ENCODE measurements at regions not wholly inside any gene's neighbourhood (a gene's known extent, or its start where the extent isn't known, plus 50 kb on each side); places are given as distances from the start of the nearest gene placed in this dataset.
"Not testable (repeated sequence)": the region's sequence is repeated elsewhere in the genome, so short reads cannot be mapped to it uniquely, and the experiment has no call there.

GRCh38 chr14:83126076-83126475, 1592.4 kb upstream of the SEL1L start:
- no peak for DNase-seq

- DNase-seq, result no peak
These were observed 1595.1 kb upstream of the SEL1L start for GRCh38 chr14:83128783-83129182.

GRCh38 chr14:83129496-83129895, 1595.8 kb upstream of the SEL1L start:
- no peak for DNase-seq

DNA sequence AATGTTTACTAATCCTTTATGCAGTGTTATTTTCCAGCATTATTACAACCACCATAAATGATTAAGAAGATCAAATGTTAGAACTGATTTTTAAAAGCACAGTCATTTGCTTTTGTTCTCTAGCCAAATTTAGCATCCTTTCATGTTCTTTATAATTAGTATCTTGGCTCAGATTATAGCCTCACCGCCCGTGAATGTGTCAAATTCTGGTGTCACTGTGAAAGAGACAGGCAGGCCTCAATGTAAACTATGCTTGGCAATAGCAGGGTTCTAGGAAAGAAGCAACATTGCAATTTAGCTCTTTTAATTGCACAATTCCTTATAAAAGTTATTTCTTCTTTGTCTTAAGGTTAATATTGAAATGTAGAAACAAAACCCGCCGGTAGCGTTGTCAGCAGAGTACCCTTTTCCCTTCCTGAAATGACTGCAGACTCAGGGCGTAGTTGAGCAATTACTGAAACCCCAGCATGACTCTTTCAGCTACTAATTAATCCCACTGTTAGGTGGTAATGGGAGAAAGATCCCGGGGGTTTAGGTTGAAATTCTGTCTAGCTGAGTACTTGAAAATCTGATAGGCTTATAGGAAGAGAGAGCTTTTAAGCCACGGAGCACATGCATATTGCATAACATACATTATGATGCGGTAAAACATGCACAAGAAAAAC, 1600.5 kb upstream of the SEL1L start:
- no peak for DNase-seq

DNA sequence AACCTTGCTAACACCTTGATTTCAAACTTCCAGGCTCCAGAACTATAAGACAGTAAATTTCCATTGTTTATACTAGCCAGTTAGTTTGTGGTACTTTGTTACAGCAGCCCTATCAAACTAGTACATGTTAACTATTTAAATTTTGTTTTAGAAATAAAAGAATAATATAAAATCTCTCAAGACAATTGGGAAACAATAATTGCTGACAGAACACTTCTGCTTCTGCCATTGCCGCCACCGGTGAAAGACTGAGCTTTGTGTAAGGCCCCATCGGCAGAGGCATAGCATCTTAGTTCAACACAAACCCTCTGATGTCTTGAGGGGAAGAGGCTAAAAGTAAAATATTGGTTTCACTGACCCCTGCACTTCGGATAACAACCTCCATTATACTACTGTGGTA, 1607.1 kb upstream of the SEL1L start:
- no peak for DNase-seq

GRCh38 chr14:83147006-83147405, 1613.4 kb upstream of the SEL1L start:
- no peak for DNase-seq

DNA sequence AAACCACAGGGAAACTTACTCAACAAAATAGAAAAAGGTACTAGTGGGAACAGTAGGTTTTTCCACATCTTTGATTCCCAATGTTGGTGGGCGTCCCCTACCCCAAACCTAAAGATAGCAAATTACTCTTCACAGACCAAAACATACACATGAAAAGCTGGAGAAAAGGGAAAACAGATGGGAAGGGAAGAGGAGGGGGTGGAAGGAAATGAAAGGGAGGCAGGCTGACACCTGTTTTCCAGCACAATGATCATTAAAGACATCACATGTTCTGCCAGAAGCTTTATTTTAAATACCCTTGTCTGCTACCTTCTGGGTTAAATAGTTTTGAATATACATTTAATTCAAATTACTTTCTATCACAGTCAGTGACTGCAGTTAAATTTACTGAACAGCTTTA, 1617.9 kb upstream of the SEL1L start:
- DNase-seq, result no peak

GRCh38 chr14:83153081-83153480, 1619.4 kb upstream of the SEL1L start:
- no peak for DNase-seq

- DNase-seq, result no peak
These were observed 1628.8 kb upstream of the SEL1L start for GRCh38 chr14:83162361-83162929.

DNA sequence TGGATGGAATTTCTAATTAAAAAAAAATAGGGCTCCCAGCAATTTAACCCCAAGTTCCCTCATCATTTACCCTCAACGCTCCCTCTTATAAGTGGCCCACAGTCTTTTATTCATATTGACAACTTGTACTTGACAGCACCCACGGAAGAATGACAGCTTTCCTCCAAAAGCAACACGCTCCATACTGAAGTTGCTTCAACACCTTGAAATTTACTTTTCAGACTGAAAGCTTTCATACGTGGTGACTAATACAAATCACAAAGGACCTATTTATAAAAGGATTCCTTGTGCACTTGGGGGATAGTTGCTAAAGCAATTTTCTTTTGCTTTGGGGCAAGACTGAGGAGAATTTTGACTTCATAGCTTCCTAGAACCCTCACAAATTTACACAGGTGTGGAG, 1629.4 kb upstream of the SEL1L start:
- no peak for DNase-seq

- no peak for DNase-seq
These were observed 1630.4 kb upstream of the SEL1L start for GRCh38 chr14:83164016-83164415.

DNA sequence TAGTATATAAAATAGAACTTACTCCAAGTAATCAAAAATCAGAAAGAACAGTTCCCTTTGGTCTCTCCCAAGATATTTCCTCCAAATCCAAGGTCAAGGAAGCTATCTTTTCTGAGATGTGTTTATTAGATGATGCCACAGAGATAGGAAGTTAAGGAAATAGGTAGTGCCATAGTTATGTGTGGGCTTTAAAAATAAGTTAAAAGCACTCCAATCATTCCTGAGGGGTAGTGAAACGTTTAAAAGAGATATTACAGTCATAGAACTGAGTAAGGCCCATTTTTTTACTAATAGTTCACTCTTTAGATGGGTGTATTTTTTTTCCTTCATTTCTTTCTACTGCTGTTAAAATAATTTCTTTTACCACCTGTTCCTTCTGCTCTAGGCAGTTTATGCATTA, 1630.9 kb upstream of the SEL1L start:
- DNase-seq, result no peak

DNA sequence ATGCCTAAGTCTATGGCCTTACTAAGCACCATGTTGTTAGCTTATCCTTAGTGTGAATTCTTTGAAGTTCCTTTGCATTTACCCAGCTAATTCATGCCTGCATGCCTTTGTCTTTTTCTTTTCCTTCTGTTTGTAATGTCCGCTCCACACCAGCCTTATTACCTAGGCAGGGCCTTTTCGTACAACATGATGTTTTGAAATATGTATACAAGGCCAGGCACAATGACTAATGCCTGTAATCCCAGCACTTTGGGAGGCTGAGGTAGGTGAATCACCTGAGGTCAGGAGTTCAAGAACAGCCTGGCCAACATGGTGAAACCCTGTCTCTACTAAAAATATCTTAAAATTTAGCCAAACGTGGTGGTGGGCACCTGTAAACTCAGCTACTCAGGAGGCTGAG, 1636.5 kb upstream of the SEL1L start:
- DNase-seq, result no peak

DNA sequence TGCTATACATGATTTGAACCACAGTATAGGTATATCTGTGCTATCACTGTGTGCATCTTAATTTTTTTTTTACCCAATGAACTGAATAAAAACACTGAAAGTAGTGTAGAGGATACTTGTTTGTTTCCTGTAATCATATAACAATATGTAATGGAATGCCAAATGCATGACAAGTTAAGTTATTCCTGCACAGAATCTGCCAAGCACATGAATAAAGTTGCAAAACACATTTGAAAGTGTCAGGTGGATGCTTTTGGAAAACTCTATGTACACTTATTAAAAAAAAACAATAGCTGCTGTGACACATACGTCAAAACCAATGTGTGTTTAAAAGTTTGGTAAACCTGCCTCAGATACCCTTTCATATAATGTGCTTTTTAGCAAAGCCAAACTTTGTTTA, 1638.1 kb upstream of the SEL1L start:
- no peak for DNase-seq

DNA sequence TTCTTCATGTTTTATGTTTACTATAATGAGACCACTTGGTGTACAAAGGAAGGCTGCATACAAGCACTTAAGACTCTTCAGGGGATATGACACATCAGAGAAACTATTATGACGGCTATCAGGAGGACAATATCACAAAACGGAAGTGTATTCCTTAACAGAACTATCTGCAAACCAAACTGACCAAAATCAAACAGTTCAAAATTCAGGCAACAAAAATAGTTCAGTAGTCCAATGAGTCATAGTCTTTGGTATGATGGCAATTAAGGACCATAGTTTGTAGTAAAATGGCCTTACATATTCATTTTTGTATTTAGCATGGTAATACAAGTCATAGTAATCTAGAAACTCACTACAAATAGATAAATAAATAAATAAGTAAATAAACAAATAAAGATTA, 1638.7 kb upstream of the SEL1L start:
- no peak for DNase-seq

DNA sequence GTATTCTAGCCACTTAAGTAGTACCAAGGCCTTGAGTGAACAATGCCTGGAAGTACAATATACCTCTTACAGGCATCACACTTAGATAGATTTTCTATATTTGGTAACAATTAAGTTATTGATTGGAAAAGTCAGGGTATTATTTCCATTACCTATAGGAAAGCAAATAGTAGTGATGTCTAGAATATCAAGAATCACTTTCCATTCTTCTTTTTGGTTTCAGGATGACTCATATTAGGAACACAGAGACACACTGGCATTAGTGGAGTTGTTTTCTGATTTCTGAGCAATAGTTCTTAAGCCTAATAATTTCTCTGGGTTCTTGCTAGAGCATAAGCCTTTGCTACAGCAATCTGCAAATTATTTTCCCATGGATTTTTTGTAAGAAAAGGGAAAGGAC, 1640.0 kb upstream of the SEL1L start:
- DNase-seq, result no peak

GRCh38 chr14:83184531-83184930, 1650.9 kb upstream of the SEL1L start:
- DNase-seq, result no peak

- not testable (repeated sequence) for DNase-seq
These were observed 1654.7 kb upstream of the SEL1L start for GRCh38 chr14:83188311-83188710.

- DNase-seq, result no peak
These were observed 1662.6 kb upstream of the SEL1L start for GRCh38 chr14:83196236-83196635.

DNA sequence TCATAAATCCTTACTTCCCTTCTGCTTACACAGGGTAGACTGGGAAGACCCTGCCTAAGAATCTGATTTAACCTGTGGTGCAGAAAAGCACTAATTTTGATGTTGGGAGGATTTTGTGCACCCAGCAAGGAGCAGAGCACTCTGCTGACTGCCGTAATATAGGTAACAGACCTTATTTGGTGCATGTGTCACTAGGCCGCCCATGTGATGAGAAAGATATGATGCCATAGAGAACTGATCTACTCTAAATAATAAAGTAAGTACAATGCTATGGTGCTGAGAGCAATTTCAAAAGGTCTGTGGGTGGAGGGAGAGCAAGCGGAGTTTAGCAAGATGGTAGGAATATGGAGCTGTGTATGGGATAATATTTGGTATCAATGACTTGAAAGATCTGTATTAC, 1663.6 kb upstream of the SEL1L start:
- no peak for DNase-seq

DNA sequence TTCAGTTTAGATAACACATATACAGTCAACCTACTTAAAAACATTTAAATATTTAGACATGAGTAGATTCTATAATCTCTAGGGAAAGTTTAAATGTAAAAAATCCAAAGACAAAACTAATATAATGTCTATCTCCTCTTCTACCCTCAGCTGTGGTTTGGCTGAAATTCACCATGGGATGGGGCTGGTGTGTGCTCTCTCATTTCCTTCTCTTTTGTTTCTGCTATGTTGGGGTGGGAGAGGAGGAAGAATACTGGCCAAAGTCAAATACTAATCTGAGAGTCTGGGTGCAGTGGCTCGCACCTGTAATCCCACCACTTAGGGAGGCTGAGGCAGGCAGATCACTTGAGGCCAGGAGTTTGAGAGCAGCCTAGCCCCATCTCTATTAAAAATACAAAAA, 1673.9 kb upstream of the SEL1L start:
- no peak for DNase-seq

DNA sequence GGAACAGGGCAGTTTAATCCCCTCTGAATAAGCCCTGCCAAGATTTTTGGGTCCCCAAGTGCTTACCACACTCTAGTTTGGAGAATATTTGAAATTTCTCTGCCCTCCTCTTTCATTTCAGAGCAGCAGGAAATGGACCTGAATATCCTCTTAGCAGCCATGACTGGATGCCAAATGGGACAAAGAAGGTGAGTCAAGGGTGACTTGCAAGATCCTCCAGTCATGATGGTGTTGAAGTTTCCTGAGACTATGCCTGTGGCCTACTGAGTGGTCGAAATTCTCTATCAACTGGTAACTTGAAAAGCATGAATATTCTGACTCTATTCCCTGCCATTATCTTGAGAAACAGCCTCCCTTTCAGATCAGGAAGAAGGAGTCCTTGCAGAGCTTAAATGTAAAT, 1674.7 kb upstream of the SEL1L start:
- no peak for DNase-seq

DNA sequence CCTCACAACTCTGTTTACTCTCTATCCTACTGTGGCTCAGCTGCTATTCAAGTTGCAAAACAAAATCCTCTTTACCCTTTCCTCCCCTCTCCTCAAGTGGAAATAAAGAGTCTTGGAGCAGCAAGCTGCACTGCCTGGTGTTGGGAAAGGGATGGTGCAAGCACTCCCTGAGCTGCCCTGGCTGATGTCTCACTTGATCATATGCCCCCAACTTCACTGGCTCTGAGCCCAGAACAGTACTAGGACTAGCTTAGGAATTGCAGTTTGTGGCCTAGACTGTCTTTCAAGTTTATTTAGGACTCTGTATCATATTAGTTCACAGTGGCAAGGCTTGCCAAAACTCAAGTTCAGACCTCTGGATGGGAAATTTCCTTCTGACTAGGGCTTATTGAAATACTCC, 1683.8 kb upstream of the SEL1L start:
- no peak for DNase-seq

DNA sequence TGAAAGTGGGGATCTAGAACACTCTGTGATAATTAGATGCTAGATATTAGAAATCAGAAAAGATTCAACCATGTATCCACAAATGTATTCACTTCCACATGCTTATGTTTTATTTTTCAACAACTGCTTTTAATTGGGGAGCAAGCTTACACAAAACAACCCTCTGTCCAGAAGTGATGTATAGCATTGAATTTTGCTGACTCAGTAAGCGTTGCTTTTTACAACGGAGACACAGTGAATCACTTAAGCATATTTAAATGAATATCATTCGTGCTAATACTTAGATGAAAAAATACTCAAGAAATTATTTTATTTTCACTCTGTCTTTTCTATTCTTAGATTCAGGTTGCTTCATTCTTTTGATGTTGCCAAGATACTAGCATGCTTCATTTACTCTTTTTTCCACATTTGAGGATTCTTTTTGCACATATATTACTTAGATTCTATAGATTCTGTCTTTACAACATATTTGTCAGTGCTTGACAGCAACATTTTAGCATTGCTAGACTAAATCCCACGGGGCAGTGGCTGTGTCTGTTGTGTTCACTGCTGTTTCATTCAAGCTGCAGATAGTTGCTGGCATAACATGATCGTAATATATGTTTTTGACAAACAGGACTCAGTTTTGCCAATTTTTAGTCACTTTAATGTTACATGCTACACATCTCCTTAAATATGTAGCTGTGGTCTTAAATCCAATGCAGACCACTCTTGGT, 1714.4 kb upstream of the SEL1L start:
- no peak for DNase-seq
